Lower leg skin (tissue), 4 donors: ENCODE measurements at regions not wholly inside any gene's neighbourhood (a gene's known extent, or its start where the extent isn't known, plus 50 kb on each side); places are given as distances from the start of the nearest gene placed in this dataset.

Source experiments
- DNase-seq, 2 donors: peaks; one replicate each; pipeline ENCODE4 v3.0.0-alpha.2; 2019; ENCODE audit warnings: low spot score in 2 of 2
- H3K4me3 ChIP-seq: fragments of 200-600 bp; sonication (generic); 2 replicates; pipeline ENCODE4 v1.5.1; 2017; ENCODE audit warnings: mild to moderate bottlenecking, low read depth; ENCODE audit not compliant: poor library complexity, severe bottlenecking
- CTCF ChIP-seq, 3 donors: fragments of 450-650 bp; IDR thresholded peaks; one replicate each; pipeline ENCODE4 v1.5.1; 2016; ENCODE audit warnings: antibody characterized with exemption in 3 of 3, mild to moderate bottlenecking in 3 of 3, moderate library complexity in 2 of 3
- POLR2A ChIP-seq, 2 donors: fragments of 450-650 bp; IDR thresholded peaks; one replicate each; pipeline ENCODE4 v1.6.1; 2016 to 2017; ENCODE audit warnings: antibody characterized with exemption in 2 of 2, mild to moderate bottlenecking in 1 of 2, moderate library complexity in 1 of 2
- WGBS, 2 donors: methylation state at CpG; one replicate each; pipeline ENCODE4 v1.1.5; 2018; 5-methylcytosine and 5-hydroxymethylcytosine counted together
- intact Hi-C: fragments of 100-400 bp; cut with DNase I; formaldehyde crosslinking; loops from one replicate; pipeline ENCODE4 v1.15.0; 2023; ENCODE audit warnings: low total_unique reads

- no peak for TF ChIP-seq POLR2A (IDR thresholded peaks at IDR 0.05)
- peak in 1 of 2 donors; percentile 69 for DNase-seq
- WGBS, 2 donors: 90 to 92% methylated on average over 6 of the region's 6 CpGs
- intact Hi-C loops: no loop called here
- no peak overlapping the region for H3K4me3 ChIP-seq
Measured at GRCh38 chr20:59491884-59492283, 112.5 kb upstream of the PHACTR3 start.

DNA sequence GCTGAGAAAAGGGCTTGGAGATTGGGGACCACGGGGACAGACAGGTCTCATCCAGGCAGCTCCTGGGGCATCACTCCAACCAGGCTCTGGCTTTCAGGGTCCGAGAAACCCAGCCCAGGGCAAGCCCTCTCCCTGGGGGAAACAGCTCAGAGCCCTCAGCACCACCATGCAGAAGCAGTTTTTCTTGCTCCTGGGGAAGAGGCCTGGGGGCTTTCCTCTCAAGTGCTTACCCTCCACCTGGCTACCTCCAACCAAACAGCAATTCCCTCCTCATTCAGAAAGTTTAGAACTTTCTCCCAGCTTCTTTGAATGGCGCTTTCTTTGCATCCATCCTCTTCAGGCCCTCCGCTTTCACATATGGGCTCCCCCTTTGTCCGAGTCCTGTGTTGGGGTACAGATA lies 110.4 kb upstream of the PHACTR3 start:
- intact Hi-C loops: no loop called here
- 74 to 85% methylated on average over 5 of the region's 5 CpGs for WGBS, 2 donors
- TF ChIP-seq CTCF (IDR thresholded peaks at IDR 0.05) (no peak), POLR2A (IDR thresholded peaks at IDR 0.05) (no peak)
- DNase-seq: peak in 1 of 2 donors; percentile 68
- H3K4me3 ChIP-seq: no peak overlapping the region

- peak in 1 of 2 donors; percentile 65 for DNase-seq
- TF ChIP-seq CTCF (IDR thresholded peaks at IDR 0.05) (no peak), POLR2A (IDR thresholded peaks at IDR 0.05) (no peak)
- intact Hi-C loops: no loop called here
- no peak overlapping the region for H3K4me3 ChIP-seq
- 69 to 78% methylated on average over 8 of the region's 8 CpGs for WGBS, 2 donors
Measured at GRCh38 chr20:59495166-59495565, 109.2 kb upstream of the PHACTR3 start.

DNA sequence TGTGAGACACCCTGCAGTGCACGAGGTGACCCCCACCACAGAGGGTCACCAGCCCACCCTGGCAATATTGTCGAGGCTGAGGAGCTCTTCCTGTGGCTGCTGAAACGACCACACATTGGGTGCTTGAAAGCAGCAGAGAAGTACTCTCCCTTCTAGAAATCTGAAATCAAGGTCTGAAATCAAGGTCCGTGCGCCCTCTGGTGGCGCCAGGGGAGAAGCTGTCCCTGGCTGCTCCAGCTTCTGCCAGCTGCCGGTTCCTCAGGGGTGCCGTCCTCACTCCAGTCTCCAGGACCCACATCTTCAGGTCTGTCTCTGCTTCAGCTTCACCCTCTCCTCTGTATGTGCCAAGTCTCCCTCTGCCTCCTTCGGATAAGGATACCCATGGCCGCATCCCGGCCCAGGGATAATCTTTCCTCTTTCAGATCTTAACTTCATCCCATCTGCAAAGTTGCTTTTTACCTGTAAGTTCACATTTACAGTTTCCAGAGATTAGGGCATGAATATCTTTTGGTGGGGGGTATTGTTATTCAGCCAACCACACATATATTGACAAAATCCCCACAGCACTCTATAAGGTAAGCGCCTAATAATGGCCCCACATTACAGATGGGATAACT lies 108.3 kb upstream of the PHACTR3 start:
- intact Hi-C loops: no loop called here
- peak; percentile 46 to 90 for DNase-seq
- 10 to 13% methylated on average over 12 of the region's 12 CpGs for WGBS, 2 donors
- H3K4me3 ChIP-seq: no peak overlapping the region
- TF ChIP-seq CTCF (IDR thresholded peaks at IDR 0.05): no peak
- TF ChIP-seq POLR2A (IDR thresholded peaks at IDR 0.05): no peak

DNA sequence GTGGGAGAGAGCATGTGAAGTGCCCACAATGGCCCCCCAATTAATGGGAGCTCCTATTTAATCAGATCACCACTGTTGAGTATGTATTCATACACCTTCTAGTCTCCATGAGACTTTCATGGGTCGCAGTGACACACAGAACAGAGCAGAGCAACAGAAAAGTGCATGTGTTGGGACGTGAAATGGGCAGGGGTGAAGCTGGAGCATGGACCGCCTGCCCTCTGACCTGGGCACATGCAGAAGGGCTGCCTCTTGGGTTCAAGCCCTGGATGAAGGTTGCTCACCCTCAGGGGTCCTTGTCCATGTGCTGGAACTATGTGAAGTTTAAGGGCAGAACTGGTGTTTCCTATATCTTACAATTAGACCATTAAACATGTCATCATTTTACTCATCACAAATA lies 106.0 kb upstream of the PHACTR3 start:
- H3K4me3 ChIP-seq: no peak overlapping the region
- intact Hi-C loops: no loop called here
- peak in 1 of 2 donors; percentile 60 for DNase-seq
- TF ChIP-seq CTCF (IDR thresholded peaks at IDR 0.05) (no peak), POLR2A (IDR thresholded peaks at IDR 0.05) (no peak)
- WGBS, 2 donors: 88 to 89% methylated on average over 3 of the region's 3 CpGs

GRCh38 chr20:59499863-59500262 lies 104.5 kb upstream of the PHACTR3 start:
- intact Hi-C loops: no loop called here
- TF ChIP-seq CTCF (IDR thresholded peaks at IDR 0.05) (no peak), POLR2A (IDR thresholded peaks at IDR 0.05) (no peak)
- H3K4me3 ChIP-seq: no peak overlapping the region
- no peak for DNase-seq
